GM19468 (cell line): ENCODE measurements at regions not wholly inside any gene's neighbourhood (a gene's known extent, or its start where the extent isn't known, plus 50 kb on each side); places are given as distances from the start of the nearest gene placed in this dataset.
A peak's percentile ranks its signal among the peaks of the same experiment; 100 is the strongest.

Experiments
- ATAC-seq: cut with Tn5 transposase; IDR thresholded peaks from one replicate; pipeline ENCODE4 v1.9.1; 2021; ENCODE audit warnings: mild to moderate bottlenecking, moderate library complexity, moderate number of reproducible peaks; ENCODE audit not compliant: unreplicated experiment; ENCODE audit errors: extremely low read depth

DNA sequence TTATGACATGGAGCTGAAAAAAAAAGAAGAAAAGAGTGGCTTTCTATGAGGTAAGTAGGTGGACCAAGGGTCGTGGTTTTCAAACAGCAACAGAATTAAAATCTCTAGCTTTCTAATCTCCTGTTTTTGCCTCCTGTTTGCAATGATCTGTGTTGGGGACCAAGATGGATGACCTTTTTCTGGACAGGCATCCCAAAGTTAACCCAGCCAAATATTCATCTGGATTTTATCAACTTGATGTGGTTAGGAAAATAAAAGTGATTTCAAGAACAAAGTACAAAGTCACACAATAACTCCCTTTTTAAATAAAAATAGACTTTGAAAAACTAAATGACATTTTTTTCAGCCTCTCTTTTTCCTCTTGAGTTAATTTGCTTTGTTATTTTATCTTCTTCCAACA is 282.1 kb upstream of the PRDM1 start:
- no peak for ATAC-seq

DNA sequence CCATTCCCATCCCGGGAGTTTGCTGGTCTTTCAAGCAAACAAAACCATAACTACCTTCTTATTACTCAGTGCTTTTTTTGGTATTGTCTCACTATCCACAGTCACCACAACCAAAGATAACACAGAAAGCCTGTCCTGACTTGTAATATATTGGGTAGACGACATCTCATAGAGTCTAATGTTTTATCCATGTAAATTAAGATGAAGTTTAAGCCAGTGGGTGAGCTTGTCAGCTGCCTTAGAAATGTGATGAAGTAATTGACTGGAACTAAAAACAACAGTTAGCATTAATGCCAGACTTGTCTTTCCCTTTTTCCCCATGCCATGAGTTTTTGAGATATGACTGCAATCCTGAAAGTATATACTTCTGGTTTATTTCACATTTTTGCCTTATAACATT is 282.7 kb upstream of the PRDM1 start:
- ATAC-seq, result no peak

GRCh38 chr6:105802703-105803102 is 283.4 kb upstream of the PRDM1 start:
- no peak for ATAC-seq

GRCh38 chr6:105800871-105801270 is 285.3 kb upstream of the PRDM1 start:
- ATAC-seq, result no peak

- no peak for ATAC-seq
These were observed 285.7 kb upstream of the PRDM1 start for GRCh38 chr6:105800398-105800797.

GRCh38 chr6:105799056-105799455 is 287.1 kb upstream of the PRDM1 start:
- no peak for ATAC-seq

DNA sequence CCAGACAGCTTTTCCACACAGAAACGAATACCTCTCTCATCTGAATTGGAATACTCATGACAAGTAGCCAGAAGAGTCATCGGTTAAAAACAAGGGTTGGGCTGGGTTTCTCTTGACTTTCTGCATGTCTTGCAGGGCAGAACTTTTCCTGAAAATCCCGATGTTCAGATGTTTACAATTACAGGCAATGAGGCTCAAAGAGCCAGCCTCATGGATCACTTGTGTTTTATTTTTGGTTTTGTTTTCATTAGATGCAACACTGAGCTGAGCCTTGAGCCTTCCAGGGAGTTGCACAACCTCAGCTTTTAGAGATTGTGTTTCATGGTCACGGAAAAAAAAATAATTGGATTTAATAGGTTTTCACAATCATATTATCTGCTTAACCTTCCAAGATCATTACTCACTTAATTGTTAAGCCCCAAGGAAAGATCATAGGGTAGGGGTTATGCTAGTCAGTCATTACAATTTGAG is 288.1 kb upstream of the PRDM1 start:
- no peak for ATAC-seq

DNA sequence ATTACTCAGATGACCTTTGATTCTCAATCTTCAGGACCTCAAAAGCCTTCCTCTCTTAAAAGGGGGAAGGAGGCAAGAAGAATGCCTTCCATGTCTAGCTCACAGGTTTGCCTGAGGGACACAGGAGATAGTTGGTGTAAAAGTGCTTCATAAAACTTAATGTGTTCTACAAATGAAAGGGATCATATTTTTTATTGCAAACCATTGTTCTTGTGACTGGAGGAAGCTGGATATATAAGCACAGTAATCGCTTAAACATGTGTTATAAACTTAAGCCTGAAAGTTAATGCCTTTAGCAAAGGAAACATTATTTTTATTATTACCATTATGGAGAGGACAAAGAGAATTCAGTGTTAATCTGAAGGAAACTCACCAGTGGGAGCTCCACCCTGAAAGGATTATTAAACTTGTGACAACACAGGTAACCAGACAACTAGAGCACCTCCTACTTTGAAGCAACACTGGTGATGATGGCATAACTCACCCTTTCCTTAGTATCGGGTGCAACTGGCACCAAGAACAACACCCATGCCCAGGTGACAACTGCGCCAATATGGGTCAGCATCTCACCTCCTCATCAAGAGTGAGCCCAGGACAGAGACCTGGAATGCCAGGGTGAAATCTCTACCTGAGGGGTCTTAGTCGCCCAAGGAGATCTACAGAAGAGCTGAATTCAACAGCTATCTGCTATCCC is 288.7 kb upstream of the PRDM1 start:
- ATAC-seq, result no peak

GRCh38 chr6:105795913-105796517 is 290.1 kb upstream of the PRDM1 start:
- no peak for ATAC-seq

GRCh38 chr6:105795366-105795765 is 290.8 kb upstream of the PRDM1 start:
- no peak for ATAC-seq

GRCh38 chr6:105794870-105795269 is 291.3 kb upstream of the PRDM1 start:
- no peak for ATAC-seq

DNA sequence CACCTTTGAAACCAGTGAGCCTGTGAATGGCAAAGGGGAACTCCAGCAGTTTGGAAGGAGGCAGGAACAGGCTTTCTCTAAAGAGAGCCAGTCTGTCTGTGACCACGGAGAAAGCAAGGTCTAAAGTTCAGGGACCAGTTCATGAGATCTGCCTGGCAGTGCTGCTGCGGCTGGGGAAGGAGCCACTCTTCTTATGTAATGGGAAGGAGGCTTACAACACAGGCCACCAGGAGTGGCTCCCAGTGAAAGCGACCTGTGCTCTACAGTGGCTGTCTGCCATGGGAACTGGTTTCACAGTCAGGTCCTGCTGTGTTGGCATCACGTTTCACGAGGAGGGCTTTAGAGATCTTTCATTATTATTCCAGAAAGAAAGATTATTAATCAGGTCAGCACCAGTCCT is 291.9 kb upstream of the PRDM1 start:
- no peak for ATAC-seq

DNA sequence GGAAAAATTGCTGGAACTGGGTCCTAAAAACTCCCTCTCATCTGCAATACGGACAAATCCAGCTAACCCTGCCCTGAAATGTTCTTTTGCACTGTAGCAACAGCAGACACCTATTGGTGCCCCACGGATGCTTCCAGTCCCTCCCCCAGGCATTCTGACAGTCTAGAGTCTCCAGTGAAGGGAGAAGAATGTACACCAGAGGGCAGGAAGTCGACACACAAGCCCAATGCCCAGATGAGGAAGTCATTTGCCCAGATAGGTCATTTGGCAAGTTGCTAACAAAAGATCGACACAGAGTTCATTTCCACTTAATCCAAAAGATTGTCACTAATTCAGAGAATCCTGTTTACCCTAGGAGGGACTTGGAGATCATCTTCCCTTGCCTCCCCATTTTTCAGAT is 293.0 kb upstream of the PRDM1 start:
- ATAC-seq, result no peak

- peak; percentile 54 for ATAC-seq
These were observed 294.4 kb upstream of the PRDM1 start for GRCh38 chr6:105791583-105792318.

- ATAC-seq, result no peak
These were observed 295.0 kb upstream of the PRDM1 start for GRCh38 chr6:105791179-105791578.

- ATAC-seq, result no peak
These were observed 295.5 kb upstream of the PRDM1 start for GRCh38 chr6:105790635-105791034.

DNA sequence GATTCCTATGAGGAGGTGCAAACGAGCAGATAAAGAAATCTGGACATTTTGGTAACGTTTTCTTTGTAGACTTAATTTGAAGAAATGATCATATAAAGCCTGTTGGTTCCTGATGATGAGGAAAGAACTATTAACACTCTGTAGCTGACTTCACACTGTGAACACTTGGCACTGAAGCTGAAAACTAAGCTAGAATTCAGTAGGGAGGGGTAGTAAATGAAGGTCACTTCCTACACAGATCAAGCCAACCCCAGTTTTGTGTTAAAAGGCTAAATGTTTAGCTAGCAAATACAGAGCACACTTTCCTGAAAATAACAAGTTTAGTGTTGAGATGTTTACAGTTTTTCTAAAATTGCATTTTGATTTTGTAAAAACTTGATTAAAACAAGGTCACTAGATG is 296.2 kb upstream of the PRDM1 start:
- no peak for ATAC-seq

DNA sequence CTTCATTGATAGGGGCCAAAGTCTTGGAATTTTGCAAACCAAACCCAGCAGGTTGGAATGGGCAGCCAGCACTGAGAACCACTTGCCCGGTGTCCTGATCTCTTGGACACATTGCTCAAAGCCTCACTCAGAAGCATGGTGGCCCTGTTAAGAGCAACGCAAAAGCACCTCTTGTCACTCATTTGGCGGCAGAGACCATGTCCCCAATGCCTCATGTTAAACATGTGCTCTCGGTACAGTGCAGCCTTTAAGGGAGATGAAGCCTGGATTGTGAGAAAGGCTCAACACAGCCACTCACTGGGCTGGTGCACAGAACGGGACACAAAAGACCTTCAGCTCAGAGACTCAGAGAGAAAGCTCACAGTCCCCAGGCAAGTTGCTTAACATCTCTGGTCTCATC is 298.4 kb upstream of the PRDM1 start:
- no peak for ATAC-seq

DNA sequence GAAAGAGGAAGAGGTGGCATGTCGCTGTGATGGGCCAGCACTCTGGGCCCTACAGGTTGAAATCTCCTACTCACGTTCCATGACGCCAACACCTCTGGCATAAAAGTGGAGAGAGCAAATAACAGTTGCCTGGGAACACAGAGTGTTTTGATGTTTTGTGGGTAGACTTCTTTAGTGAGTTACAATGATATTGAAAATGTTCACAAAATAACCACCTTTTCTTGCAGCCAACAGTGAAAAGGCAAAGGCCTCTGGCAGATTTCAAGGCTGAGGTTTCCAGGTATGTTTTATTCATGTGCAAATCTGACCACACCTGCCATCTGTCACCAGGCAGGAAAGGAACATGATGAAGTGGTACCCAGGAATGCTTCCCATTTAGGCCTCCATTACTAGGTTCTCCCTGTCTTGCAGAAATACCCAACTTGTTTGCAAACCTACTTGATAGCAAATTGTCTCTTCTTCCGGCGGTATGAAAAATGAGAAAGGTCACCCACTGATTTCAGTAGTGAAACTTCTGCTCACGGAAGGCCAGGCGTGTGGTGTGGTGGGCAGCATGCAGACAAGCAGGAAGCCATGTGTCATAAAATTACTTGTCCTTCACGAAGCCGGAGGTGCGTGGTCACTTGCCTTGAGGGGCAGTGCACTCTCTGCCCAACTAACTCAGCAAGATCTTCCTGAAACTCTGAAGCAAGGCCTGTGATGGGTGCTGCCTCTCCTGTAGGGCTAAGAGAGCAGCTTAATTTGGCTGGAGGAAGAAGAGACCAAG is 299.1 kb upstream of the PRDM1 start:
- ATAC-seq, result peak; percentile 41

- no peak for ATAC-seq
These were observed 299.7 kb upstream of the PRDM1 start for GRCh38 chr6:105786449-105786848.
